ENCODE measurements at regions not wholly inside any gene's neighbourhood (a gene's known extent, or its start where the extent isn't known, plus 50 kb on each side); places are given as distances from the start of the nearest gene placed in this dataset.

DNA sequence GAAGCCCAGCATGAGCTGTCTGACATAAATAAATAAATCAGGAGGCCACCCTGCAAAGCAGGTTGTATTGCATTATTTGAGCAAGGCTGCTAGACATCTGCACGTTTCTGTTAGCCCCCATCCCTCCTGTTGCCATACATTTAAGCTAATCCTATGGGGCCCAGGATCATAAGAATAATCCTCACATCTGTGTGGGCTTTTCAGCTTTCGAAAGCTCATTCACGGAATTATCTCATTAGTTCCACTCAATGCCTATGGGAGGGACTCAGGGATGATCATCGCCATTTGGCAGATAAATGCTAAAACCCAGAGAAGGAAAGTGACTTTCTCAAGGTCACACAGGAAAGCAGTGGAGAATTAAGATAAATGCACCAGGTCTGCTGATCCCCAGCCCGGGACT lies 123.4 kb downstream of the TLE3 start:
- Histone ChIP-seq H3K4me1 (no peaks in the 10 kb centered on the region), H3K36me3 (no peaks in the 10 kb centered on the region), H3K9me3 (no peaks in the 10 kb centered on the region), H3K27ac (no peak overlapping the region), H3K27me3 (peaks cover 41% of the 10 kb centered on the region), H3K4me3 (no peak overlapping the region)
- ATAC-seq: no peak
- 40 to 70% methylated on average over 1 to 5 of the region's 5 CpGs for WGBS, 2 donors (ENCODE audit: low coverage in 1 of 2)
- TF ChIP-seq POLR2A (IDR thresholded peaks at IDR 0.05) (no peak), EP300 (IDR thresholded peaks at IDR 0.05) (no peak)
- TF ChIP-seq, protein P1, sequence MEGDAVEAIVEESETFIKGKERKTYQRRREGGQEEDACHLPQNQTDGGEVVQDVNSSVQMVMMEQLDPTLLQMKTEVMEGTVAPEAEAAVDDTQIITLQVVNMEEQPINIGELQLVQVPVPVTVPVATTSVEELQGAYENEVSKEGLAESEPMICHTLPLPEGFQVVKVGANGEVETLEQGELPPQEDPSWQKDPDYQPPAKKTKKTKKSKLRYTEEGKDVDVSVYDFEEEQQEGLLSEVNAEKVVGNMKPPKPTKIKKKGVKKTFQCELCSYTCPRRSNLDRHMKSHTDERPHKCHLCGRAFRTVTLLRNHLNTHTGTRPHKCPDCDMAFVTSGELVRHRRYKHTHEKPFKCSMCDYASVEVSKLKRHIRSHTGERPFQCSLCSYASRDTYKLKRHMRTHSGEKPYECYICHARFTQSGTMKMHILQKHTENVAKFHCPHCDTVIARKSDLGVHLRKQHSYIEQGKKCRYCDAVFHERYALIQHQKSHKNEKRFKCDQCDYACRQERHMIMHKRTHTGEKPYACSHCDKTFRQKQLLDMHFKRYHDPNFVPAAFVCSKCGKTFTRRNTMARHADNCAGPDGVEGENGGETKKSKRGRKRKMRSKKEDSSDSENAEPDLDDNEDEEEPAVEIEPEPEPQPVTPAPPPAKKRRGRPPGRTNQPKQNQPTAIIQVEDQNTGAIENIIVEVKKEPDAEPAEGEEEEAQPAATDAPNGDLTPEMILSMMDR (IDR thresholded peaks at IDR 0.05): no peak

DNA sequence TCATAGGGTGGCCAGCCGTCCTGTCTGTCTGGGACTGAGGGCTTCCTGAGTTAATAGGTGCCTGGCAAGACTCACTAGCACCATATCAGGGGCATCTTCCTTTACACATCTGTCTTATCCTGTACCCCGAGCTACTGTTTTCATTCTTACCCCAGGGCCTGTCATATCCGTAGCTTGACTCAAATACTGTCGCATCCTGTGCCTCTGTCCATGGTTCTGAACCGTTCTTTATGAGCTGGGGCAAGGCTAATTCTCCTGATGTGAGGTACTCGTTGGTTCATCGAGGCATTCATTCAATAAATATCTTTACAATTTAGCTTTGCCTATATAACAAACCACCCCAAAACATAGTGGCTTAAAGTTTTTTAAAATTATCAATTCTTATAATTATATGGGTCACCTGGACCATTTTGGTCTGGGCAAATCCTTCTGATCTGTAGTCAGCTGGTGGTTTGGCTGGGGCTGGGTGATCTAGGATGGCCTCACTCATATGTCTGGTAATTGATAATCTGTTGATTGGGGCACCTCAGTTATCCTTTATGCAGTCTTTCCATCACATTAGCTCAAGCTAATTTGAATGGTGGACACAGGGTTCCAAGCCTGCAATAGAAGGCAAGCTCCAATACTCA lies 121.2 kb downstream of the TLE3 start:
- TF ChIP-seq POLR2A (IDR thresholded peaks at IDR 0.05) (no peak), EP300 (IDR thresholded peaks at IDR 0.05) (no peak), POLR2AphosphoS5 (IDR thresholded peaks at IDR 0.05) (no peak)
- TF ChIP-seq, protein P1 (IDR thresholded peaks at IDR 0.05): no peak
- peaks cover 45% of the 10 kb centered on the region for H3K27me3 ChIP-seq
- H3K9me3 ChIP-seq: no peaks in the 10 kb centered on the region
- no peak overlapping the region for H3K27ac ChIP-seq
- H3K4me3 ChIP-seq: no peak overlapping the region
- no peaks in the 10 kb centered on the region for H3K4me1 ChIP-seq
- H3K36me3 ChIP-seq: no peaks in the 10 kb centered on the region
- WGBS, 2 donors (ENCODE audit: low coverage in 1 of 2): 21 to 32% methylated on average over 7 of the region's 7 CpGs
- no peak for ATAC-seq

GRCh38 chr15:69978603-69979002 lies 119.1 kb downstream of the TLE3 start:
- peaks cover 54% of the 10 kb centered on the region for H3K27me3 ChIP-seq
- no peaks in the 10 kb centered on the region for H3K9me3 ChIP-seq
- 67 to 79% methylated on average over 2 to 5 of the region's 7 CpGs for WGBS, 2 donors (ENCODE audit: low coverage in 1 of 2)
- ATAC-seq: no peak
- H3K36me3 ChIP-seq: no peaks in the 10 kb centered on the region
- no peak overlapping the region for H3K27ac ChIP-seq
- no peak for TF ChIP-seq EP300 (IDR thresholded peaks at IDR 0.05)
- no peak for TF ChIP-seq POLR2AphosphoS5 (IDR thresholded peaks at IDR 0.05)
- TF ChIP-seq, protein P1 (IDR thresholded peaks at IDR 0.05): no peak
- TF ChIP-seq POLR2A (IDR thresholded peaks at IDR 0.05): no peak
- H3K4me1 ChIP-seq: no peaks in the 10 kb centered on the region
- no peak overlapping the region for H3K4me3 ChIP-seq

DNA sequence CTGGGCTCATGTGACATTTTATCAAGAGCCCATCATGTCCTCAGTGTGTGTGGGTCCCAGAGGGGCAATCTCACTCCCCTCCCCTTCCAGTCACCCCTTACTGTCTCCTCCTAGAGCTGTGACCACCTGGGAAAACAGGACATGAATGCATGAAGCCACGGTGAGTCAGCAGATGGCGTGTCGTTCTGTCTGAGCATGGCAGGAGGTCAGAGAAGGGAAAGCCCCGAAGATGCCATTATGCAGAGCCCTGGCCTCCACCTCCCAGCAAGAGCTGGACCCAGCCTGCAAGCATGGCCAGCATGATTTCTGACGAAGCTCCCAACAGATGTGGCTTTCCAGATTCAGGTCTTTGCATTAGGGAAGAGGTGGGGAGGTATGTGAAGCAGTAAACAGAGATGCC lies 118.5 kb downstream of the TLE3 start:
- 25 to 57% methylated on average over 1 of the region's 5 CpGs for WGBS, 2 donors (ENCODE audit: low coverage in 1 of 2)
- no peaks in the 10 kb centered on the region for H3K9me3 ChIP-seq
- no peaks in the 10 kb centered on the region for H3K4me1 ChIP-seq
- H3K36me3 ChIP-seq: no peaks in the 10 kb centered on the region
- peaks cover 47% of the 10 kb centered on the region for H3K27me3 ChIP-seq
- TF ChIP-seq, protein P1 (IDR thresholded peaks at IDR 0.05): no peak
- no peak for TF ChIP-seq POLR2A (IDR thresholded peaks at IDR 0.05)
- TF ChIP-seq POLR2AphosphoS5 (IDR thresholded peaks at IDR 0.05): no peak
- TF ChIP-seq EP300 (IDR thresholded peaks at IDR 0.05): no peak
- no peak overlapping the region for H3K4me3 ChIP-seq
- ATAC-seq: no peak
- no peak overlapping the region for H3K27ac ChIP-seq

DNA sequence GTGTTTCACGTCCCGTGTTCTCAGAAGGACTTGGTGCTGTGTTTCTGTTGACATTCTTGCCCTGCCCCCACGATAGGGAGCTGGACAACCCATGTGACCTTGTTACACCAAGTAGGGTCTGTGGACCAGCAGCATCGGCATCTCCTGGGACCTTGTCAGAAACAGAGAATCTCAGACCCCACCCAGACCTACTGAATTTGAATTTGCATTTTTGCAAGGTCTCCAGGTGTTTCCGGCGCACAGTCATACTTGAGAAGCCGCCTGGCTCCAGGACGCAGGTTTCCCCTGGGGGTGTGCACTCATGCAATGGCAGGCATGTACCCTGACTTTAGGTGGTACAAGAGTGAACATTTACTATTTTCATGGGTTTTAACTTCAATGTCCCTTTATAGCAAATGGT lies 117.9 kb downstream of the TLE3 start:
- H3K27me3 ChIP-seq: peaks cover 42% of the 10 kb centered on the region
- 63 to 88% methylated on average over 5 to 7 of the region's 8 CpGs for WGBS, 2 donors (ENCODE audit: low coverage in 1 of 2)
- no peaks in the 10 kb centered on the region for H3K4me1 ChIP-seq
- H3K27ac ChIP-seq: no peak overlapping the region
- ATAC-seq: no peak
- H3K36me3 ChIP-seq: no peaks in the 10 kb centered on the region
- no peak overlapping the region for H3K4me3 ChIP-seq
- TF ChIP-seq POLR2AphosphoS5 (IDR thresholded peaks at IDR 0.05) (no peak), POLR2A (IDR thresholded peaks at IDR 0.05) (no peak), EP300 (IDR thresholded peaks at IDR 0.05) (no peak)
- TF ChIP-seq, protein P1 (IDR thresholded peaks at IDR 0.05): no peak
- H3K9me3 ChIP-seq: no peaks in the 10 kb centered on the region

Data from gastroesophageal sphincter (tissue), 4 donors.